HEK293 (cell line): ENCODE measurements at regions not wholly inside any gene's neighbourhood (a gene's known extent, or its start where the extent isn't known, plus 50 kb on each side); places are given as distances from the start of the nearest gene placed in this dataset.

ENCODE experiments used
- CTCF ChIA-PET: fragments of 350-600 bp; formaldehyde crosslinking; extraction: SDS; loops from one replicate; lab custom pipeline; 2021; ENCODE audit warnings: antibody characterized with exemption; lab: Yijun Ruan, JAX
- POLR2A ChIA-PET: fragments of 300-600 bp; formaldehyde crosslinking; extraction: SDS; loops from one replicate; lab custom pipeline; 2020; ENCODE audit warnings: antibody characterized with exemption, inconsistent platforms; lab: Yijun Ruan, JAX
- H3K27ac ChIP-seq: fragments of 200-500 bp; sonication (Bioruptor generic); 2 replicates; pipeline ENCODE4 v1.5.1; 2014; ENCODE audit warnings: low read depth, low read length, control low read depth, inconsistent platforms; ENCODE audit errors: extremely low read depth
- H3K36me3 ChIP-seq, 2 experiments: fragments of 200-500 bp in 1 of 2; sonication (Bioruptor generic) in 1 of 2; 1 replicate in 1 of 2; 2 replicates in 1 of 2; pipeline ENCODE4 v1.5.1; 2014 to 2017; ENCODE audit warnings: inconsistent platforms in 2 of 2, low read length in 2 of 2; ENCODE audit not compliant: control insufficient read depth in 2 of 2, insufficient read depth in 1 of 2
- H3K4me1 ChIP-seq: fragments of 200-500 bp; sonication (Bioruptor generic); 2 replicates; pipeline ENCODE4 v1.5.1; 2014; ENCODE audit warnings: mild to moderate bottlenecking, low read length, inconsistent platforms; ENCODE audit not compliant: control insufficient read depth, insufficient read depth
- H3K4me3 ChIP-seq: 2 replicates; pipeline ENCODE4 v1.5.1; 2011; ENCODE audit warnings: low read depth, mild to moderate bottlenecking, control low read depth, low read length, moderate library complexity
- H3K9me3 ChIP-seq: fragments of 200-500 bp; sonication (Bioruptor generic); 2 replicates; pipeline ENCODE4 v1.5.1; 2014; ENCODE audit warnings: low read depth, low read length, inconsistent platforms; ENCODE audit not compliant: control insufficient read depth, insufficient read depth
- KLF1 ChIP-seq: fragments of 450-650 bp; formaldehyde crosslinking; IDR thresholded peaks from 2 replicates; pipeline ENCODE4 v1.5.1; 2016; ENCODE audit warnings: missing biosample characterization, missing genetic modification characterization
- REPIN1 ChIP-seq: fragments of 450-650 bp; formaldehyde crosslinking; IDR thresholded peaks from 2 replicates; pipeline ENCODE4 v1.5.1; 2017; ENCODE audit warnings: missing biosample characterization, missing genetic modification characterization, low read depth
- SP2 ChIP-seq: fragments of 450-650 bp; formaldehyde crosslinking; IDR thresholded peaks from 2 replicates; pipeline ENCODE4 v1.5.1; 2016; ENCODE audit warnings: missing biosample characterization, missing genetic modification characterization
- ZNF146 ChIP-seq: fragments of 450-650 bp; formaldehyde crosslinking; IDR thresholded peaks from 2 replicates; pipeline ENCODE4 v1.5.1; 2016; ENCODE audit warnings: missing biosample characterization, missing genetic modification characterization
- ZNF174 ChIP-seq: fragments of 450-650 bp; formaldehyde crosslinking; IDR thresholded peaks from 2 replicates; pipeline ENCODE4 v1.5.0; 2017; ENCODE audit warnings: missing biosample characterization, mild to moderate bottlenecking, missing genetic modification characterization
- ZNF239 ChIP-seq: fragments of 450-650 bp; formaldehyde crosslinking; IDR thresholded peaks from 2 replicates; pipeline ENCODE4 v1.5.1; 2016; ENCODE audit warnings: missing biosample characterization, missing genetic modification characterization
- ZNF341 ChIP-seq: fragments of 450-650 bp; formaldehyde crosslinking; IDR thresholded peaks from 2 replicates; pipeline ENCODE4; 2016; ENCODE audit warnings: low read depth, missing biosample characterization, missing genetic modification characterization
- ZNF544 ChIP-seq: fragments of 450-650 bp; formaldehyde crosslinking; IDR thresholded peaks from 2 replicates; pipeline ENCODE4 v1.5.0; 2017; ENCODE audit warnings: missing biosample characterization, missing genetic modification characterization
- ZNF558 ChIP-seq: fragments of 450-650 bp; formaldehyde crosslinking; IDR thresholded peaks from 2 replicates; pipeline ENCODE4 v1.5.1; 2016; ENCODE audit warnings: missing biosample characterization, missing genetic modification characterization
- ZNF560 ChIP-seq: fragments of 450-650 bp; formaldehyde crosslinking; IDR thresholded peaks from 2 replicates; pipeline ENCODE4 v1.5.1; 2017; ENCODE audit warnings: missing biosample characterization, missing genetic modification characterization, borderline replicate concordance
- ZNF654 ChIP-seq: fragments of 450-650 bp; formaldehyde crosslinking; IDR thresholded peaks from 2 replicates; pipeline ENCODE4 v1.5.1; 2016; ENCODE audit warnings: low read depth, missing biosample characterization, missing genetic modification characterization
- ZNF660 ChIP-seq: fragments of 450-650 bp; IDR thresholded peaks from 2 replicates; pipeline ENCODE4 v1.5.1; 2018; ENCODE audit warnings: missing biosample characterization, mild to moderate bottlenecking, missing genetic modification characterization
- ZNF791 ChIP-seq: fragments of 450-650 bp; formaldehyde crosslinking; IDR thresholded peaks from 2 replicates; pipeline ENCODE4 v1.5.1; 2016; ENCODE audit warnings: missing biosample characterization, missing genetic modification characterization
- TF ChIP-seq, protein P1 (sequence below): fragments of 450-650 bp; formaldehyde crosslinking; IDR thresholded peaks from 2 replicates; pipeline ENCODE4 v1.5.1; 2016; ENCODE audit warnings: missing biosample characterization, missing genetic modification characterization
- TF ChIP-seq, protein P2 (sequence below): fragments of 450-650 bp; formaldehyde crosslinking; IDR thresholded peaks from 2 replicates; pipeline ENCODE4 v1.5.1; 2016; ENCODE audit warnings: missing biosample characterization, missing genetic modification characterization
- TF ChIP-seq, protein P3 (sequence below): fragments of 450-650 bp; formaldehyde crosslinking; IDR thresholded peaks from 2 replicates; pipeline ENCODE4 v1.5.1; 2016; ENCODE audit warnings: missing biosample characterization, missing genetic modification characterization
- TF ChIP-seq, protein P4 (sequence below): fragments of 450-650 bp; formaldehyde crosslinking; IDR thresholded peaks from 2 replicates; pipeline ENCODE4 v1.5.1; 2016; ENCODE audit warnings: missing biosample characterization, missing genetic modification characterization, borderline replicate concordance

DNA sequence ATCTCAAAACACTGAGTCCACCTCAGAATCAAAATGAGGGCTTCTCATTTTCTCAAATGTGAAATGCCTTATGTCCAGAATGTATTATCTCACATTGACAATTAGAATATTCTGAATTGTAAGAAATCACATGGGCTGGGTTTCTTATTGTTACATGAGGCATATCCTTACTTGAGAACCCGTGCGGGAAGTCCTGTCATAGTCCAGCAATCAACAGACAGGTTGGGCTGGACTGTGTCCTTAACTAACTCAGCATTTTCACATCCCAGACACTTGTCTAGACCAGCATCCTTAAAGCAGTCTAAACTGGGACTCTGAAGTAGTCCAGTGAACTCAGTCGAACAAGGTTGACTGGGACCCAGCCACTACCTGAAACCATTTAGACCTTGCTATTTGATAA, 267.6 kb downstream of the CETN3 start:
- POLR2A ChIA-PET, result no interaction called here
- CTCF ChIA-PET, result interaction anchor here (1.0 kb wide), 1 partner anchor 123 kb away, joined by 3 read pairs; no protein-coding TSS in a partner anchor
- TF ChIP-seq ZNF654 (tag by site-specific recombination) (no peak), REPIN1 (tag by site-specific recombination) (no peak), ZNF791 (tag by site-specific recombination) (no peak), ZNF174 (tag by site-specific recombination) (no peak), ZNF239 (tag by site-specific recombination) (no peak), ZNF146 (tag by site-specific recombination) (no peak)
- TF ChIP-seq, protein P1, sequence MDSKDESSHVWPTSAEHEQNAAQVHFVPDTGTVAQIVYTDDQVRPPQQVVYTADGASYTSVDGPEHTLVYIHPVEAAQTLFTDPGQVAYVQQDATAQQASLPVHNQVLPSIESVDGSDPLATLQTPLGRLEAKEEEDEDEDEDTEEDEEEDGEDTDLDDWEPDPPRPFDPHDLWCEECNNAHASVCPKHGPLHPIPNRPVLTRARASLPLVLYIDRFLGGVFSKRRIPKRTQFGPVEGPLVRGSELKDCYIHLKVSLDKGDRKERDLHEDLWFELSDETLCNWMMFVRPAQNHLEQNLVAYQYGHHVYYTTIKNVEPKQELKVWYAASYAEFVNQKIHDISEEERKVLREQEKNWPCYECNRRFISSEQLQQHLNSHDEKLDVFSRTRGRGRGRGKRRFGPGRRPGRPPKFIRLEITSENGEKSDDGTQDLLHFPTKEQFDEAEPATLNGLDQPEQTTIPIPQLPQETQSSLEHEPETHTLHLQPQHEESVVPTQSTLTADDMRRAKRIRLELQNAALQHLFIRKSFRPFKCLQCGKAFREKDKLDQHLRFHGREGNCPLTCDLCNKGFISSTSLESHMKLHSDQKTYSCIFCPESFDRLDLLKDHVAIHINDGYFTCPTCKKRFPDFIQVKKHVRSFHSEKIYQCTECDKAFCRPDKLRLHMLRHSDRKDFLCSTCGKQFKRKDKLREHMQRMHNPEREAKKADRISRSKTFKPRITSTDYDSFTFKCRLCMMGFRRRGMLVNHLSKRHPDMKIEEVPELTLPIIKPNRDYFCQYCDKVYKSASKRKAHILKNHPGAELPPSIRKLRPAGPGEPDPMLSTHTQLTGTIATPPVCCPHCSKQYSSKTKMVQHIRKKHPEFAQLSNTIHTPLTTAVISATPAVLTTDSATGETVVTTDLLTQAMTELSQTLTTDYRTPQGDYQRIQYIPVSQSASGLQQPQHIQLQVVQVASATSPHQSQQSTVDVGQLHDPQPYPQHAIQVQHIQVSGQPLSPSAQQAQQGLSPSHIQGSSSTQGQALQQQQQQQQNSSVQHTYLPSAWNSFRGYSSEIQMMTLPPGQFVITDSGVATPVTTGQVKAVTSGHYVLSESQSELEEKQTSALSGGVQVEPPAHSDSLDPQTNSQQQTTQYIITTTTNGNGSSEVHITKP (tag by site-specific recombination), result no peak
- TF ChIP-seq, protein P2, sequence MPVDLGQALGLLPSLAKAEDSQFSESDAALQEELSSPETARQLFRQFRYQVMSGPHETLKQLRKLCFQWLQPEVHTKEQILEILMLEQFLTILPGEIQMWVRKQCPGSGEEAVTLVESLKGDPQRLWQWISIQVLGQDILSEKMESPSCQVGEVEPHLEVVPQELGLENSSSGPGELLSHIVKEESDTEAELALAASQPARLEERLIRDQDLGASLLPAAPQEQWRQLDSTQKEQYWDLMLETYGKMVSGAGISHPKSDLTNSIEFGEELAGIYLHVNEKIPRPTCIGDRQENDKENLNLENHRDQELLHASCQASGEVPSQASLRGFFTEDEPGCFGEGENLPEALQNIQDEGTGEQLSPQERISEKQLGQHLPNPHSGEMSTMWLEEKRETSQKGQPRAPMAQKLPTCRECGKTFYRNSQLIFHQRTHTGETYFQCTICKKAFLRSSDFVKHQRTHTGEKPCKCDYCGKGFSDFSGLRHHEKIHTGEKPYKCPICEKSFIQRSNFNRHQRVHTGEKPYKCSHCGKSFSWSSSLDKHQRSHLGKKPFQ (tag by site-specific recombination), result no peak
- TF ChIP-seq, all 188 proteins: peak for 0

DNA sequence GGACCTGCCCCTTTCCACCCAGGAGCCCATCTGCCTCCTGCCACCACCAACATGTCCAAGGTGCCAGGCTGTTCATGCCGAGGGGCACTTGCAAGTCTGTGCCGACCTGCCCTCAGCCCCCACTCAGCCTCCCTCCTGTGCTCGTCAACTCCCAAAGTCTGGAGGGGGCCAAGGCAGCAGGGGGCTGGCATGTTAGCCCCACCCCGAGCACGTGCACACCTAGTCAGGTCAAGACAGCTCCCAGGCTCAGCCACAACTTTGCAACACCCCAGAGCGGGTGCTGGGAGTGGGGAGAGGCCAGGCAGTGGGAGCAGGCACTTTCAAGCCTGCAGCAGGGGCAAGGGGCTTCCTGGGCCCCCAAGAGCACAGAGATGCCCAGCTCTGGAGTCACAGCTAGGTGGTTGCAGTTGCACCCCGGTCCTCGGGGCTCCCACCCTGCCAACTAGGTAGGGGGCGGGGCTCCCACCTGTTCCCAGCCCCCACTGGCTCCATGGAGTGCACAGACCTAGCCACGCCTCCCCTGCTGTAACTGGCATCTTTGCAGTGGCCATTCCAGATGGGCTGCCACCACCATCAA, 272.5 kb downstream of the CETN3 start:
- POLR2A ChIA-PET, result no interaction called here
- TF ChIP-seq SP2 (tag by site-specific recombination), result no peak
- no peak for TF ChIP-seq ZNF544
- TF ChIP-seq ZNF660, result no peak
- TF ChIP-seq, protein P3, sequence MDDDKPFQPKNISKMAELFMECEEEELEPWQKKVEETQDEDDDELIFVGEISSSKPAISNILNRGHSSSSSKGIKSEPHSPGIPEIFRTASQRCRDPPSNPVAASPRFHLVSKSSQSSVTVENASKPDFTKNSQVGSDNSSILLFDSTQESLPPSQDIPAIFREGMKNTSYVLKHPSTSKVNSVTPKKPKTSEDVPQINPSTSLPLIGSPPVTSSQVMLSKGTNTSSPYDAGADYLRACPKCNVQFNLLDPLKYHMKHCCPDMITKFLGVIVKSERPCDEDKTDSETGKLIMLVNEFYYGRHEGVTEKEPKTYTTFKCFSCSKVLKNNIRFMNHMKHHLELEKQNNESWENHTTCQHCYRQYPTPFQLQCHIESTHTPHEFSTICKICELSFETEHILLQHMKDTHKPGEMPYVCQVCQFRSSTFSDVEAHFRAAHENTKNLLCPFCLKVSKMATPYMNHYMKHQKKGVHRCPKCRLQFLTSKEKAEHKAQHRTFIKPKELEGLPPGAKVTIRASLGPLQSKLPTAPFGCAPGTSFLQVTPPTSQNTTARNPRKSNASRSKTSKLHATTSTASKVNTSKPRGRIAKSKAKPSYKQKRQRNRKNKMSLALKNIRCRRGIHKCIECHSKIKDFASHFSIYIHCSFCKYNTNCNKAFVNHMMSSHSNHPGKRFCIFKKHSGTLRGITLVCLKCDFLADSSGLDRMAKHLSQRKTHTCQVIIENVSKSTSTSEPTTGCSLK (tag by site-specific recombination), result no peak
- TF ChIP-seq ZNF341 (tag by site-specific recombination), result no peak
- no peak overlapping the region for H3K27ac ChIP-seq

More for the DNA sequence above, 267.6 kb downstream of the CETN3 start:
- H3K4me3 ChIP-seq, result no peak overlapping the region
- H3K27ac ChIP-seq, result no peak overlapping the region
- no peaks in the 10 kb centered on the region for H3K36me3 ChIP-seq
- no peaks in the 10 kb centered on the region for H3K4me1 ChIP-seq
- no peaks in the 10 kb centered on the region for H3K9me3 ChIP-seq

DNA sequence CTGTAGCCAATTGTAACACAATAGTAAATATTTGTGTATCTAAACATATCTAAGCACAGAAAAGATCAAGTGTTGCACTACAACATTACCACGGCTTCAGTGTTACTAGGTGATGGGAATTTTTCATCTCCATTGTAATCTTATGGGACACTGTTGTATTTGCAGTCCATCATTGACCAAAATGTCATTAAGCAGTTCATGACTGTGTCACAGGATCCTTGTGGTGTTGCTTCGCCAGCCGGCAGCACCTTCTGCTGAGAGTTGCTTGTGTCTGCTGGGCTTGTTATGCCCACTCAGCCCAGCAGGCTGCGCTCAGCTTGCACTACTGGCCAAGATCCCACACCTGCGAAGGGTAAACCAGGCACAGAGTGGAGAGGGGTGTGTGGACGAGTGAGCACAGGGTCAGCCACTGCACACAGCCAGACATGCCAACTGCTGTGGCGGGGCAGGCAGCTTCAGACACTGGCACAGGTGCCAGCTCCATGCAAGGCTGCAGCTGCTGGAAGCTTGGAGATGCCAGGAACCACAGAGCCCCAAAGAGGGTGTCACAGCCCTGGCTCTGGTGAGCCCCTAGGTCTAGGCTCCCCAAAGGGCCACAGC, 273.7 kb downstream of the CETN3 start:
- no peaks in the 10 kb centered on the region for H3K36me3 ChIP-seq
- H3K4me1 ChIP-seq, result no peaks in the 10 kb centered on the region
- POLR2A ChIA-PET, result no interaction called here
- no peak overlapping the region for H3K27ac ChIP-seq
- H3K9me3 ChIP-seq, result no peaks in the 10 kb centered on the region
- no peak overlapping the region for H3K4me3 ChIP-seq
- CTCF ChIA-PET, result interaction anchor here (0.7 to 1.2 kb wide), 5 partner anchors 12 to 185 kb away, joined by 3 to 5 read pairs (median 4); no protein-coding TSS in a partner anchor
- TF ChIP-seq KLF1 (tag by site-specific recombination) (no peak), ZNF560 (tag by site-specific recombination) (no peak), ZNF654 (tag by site-specific recombination) (peak; percentile 62), ZNF558 (tag by site-specific recombination) (no peak)
- TF ChIP-seq, protein P4, sequence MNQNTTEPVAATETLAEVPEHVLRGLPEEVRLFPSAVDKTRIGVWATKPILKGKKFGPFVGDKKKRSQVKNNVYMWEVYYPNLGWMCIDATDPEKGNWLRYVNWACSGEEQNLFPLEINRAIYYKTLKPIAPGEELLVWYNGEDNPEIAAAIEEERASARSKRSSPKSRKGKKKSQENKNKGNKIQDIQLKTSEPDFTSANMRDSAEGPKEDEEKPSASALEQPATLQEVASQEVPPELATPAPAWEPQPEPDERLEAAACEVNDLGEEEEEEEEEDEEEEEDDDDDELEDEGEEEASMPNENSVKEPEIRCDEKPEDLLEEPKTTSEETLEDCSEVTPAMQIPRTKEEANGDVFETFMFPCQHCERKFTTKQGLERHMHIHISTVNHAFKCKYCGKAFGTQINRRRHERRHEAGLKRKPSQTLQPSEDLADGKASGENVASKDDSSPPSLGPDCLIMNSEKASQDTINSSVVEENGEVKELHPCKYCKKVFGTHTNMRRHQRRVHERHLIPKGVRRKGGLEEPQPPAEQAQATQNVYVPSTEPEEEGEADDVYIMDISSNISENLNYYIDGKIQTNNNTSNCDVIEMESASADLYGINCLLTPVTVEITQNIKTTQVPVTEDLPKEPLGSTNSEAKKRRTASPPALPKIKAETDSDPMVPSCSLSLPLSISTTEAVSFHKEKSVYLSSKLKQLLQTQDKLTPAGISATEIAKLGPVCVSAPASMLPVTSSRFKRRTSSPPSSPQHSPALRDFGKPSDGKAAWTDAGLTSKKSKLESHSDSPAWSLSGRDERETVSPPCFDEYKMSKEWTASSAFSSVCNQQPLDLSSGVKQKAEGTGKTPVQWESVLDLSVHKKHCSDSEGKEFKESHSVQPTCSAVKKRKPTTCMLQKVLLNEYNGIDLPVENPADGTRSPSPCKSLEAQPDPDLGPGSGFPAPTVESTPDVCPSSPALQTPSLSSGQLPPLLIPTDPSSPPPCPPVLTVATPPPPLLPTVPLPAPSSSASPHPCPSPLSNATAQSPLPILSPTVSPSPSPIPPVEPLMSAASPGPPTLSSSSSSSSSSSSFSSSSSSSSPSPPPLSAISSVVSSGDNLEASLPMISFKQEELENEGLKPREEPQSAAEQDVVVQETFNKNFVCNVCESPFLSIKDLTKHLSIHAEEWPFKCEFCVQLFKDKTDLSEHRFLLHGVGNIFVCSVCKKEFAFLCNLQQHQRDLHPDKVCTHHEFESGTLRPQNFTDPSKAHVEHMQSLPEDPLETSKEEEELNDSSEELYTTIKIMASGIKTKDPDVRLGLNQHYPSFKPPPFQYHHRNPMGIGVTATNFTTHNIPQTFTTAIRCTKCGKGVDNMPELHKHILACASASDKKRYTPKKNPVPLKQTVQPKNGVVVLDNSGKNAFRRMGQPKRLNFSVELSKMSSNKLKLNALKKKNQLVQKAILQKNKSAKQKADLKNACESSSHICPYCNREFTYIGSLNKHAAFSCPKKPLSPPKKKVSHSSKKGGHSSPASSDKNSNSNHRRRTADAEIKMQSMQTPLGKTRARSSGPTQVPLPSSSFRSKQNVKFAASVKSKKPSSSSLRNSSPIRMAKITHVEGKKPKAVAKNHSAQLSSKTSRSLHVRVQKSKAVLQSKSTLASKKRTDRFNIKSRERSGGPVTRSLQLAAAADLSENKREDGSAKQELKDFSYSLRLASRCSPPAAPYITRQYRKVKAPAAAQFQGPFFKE (tag by site-specific recombination), result no peak

More for the DNA sequence above, 272.5 kb downstream of the CETN3 start:
- CTCF ChIA-PET, result interaction anchor here (0.6 to 1.6 kb wide), 5 partner anchors 24 to 300 kb away, joined by 3 to 5 read pairs (median 4); no protein-coding TSS in a partner anchor
- Histone ChIP-seq H3K36me3 (no peaks in the 10 kb centered on the region), H3K4me3 (no peak overlapping the region), H3K4me1 (no peaks in the 10 kb centered on the region), H3K9me3 (no peaks in the 10 kb centered on the region)
